Keratinocyte (primary cell): ENCODE measurements at regions not wholly inside any gene's neighbourhood (a gene's known extent, or its start where the extent isn't known, plus 50 kb on each side); places are given as distances from the start of the nearest gene placed in this dataset.
A peak's percentile ranks its signal among the peaks of the same experiment; 100 is the strongest.

Experiments
- DNase-seq: peaks from one replicate; pipeline ENCODE4 v3.0.0-alpha.2; 2011; ENCODE audit warnings: low read depth, missing footprints, low spot score
- FAIRE-seq: peaks from 2 replicates; lab custom pipeline; 2011; peaks lifted over from hg19 to GRCh38; lab: Jason Lieb, UNC
- H2AFZ ChIP-seq: 2 replicates; pipeline ENCODE4 v1.6.0; 2012; ENCODE audit warnings: low read length, control low read depth, inconsistent platforms; ENCODE audit not compliant: control insufficient read depth
- H3K27ac ChIP-seq: 2 replicates; pipeline ENCODE4 v1.5.1; 2011; ENCODE audit warnings: low read length; ENCODE audit not compliant: control insufficient read depth, insufficient read depth
- H3K27me3 ChIP-seq: 3 replicates; pipeline ENCODE4 v1.6.0; 2011; ENCODE audit warnings: low read length; ENCODE audit not compliant: control insufficient read depth, insufficient read depth; ENCODE audit errors: extremely low read depth
- H3K36me3 ChIP-seq, 2 experiments: 2 replicates in 1 of 2; 3 replicates in 1 of 2; pipeline ENCODE4 v1.5.1; 2011; ENCODE audit warnings: low read length in 2 of 2, mild to moderate bottlenecking in 1 of 2; ENCODE audit not compliant: control insufficient read depth in 2 of 2, insufficient read depth in 2 of 2; ENCODE audit errors: extremely low read depth in 1 of 2
- H3K4me1 ChIP-seq: 3 replicates; pipeline ENCODE4 v1.5.1; 2011; ENCODE audit warnings: low read length; ENCODE audit not compliant: control insufficient read depth, insufficient read depth; ENCODE audit errors: extremely low read depth
- H3K4me2 ChIP-seq: 3 replicates; pipeline ENCODE4 v1.6.0; 2011; ENCODE audit warnings: low read depth, low read length; ENCODE audit not compliant: control insufficient read depth, insufficient read depth; ENCODE audit errors: extremely low read depth
- H3K4me3 ChIP-seq, 3 experiments: fragments of 200-600 bp in 1 of 3; sonication (generic) in 1 of 3; 2 replicates in 2 of 3; 3 replicates in 1 of 3; pipeline ENCODE4 v1.5.1; 2011 to 2016; ENCODE audit warnings: low read length in 3 of 3, mild to moderate bottlenecking in 3 of 3, control low read depth in 2 of 3, inconsistent platforms in 1 of 3, low read depth in 1 of 3, mixed read lengths in 1 of 3, mixed run types in 1 of 3, moderate library complexity in 1 of 3; ENCODE audit not compliant: control insufficient read depth in 2 of 3, insufficient read depth in 2 of 3; ENCODE audit errors: extremely low read depth in 1 of 3
- H3K79me2 ChIP-seq: 2 replicates; pipeline ENCODE4 v1.6.0; 2012; ENCODE audit warnings: low read length; ENCODE audit not compliant: control insufficient read depth, insufficient read depth
- H3K9ac ChIP-seq: 3 replicates; pipeline ENCODE4 v1.6.0; 2011; ENCODE audit warnings: low read length; ENCODE audit not compliant: control insufficient read depth, insufficient read depth; ENCODE audit errors: extremely low read depth
- H3K9me1 ChIP-seq: 3 replicates; pipeline ENCODE4 v1.6.0; 2011; ENCODE audit warnings: low read length; ENCODE audit not compliant: control insufficient read depth, insufficient read depth; ENCODE audit errors: extremely low read depth
- H3K9me3 ChIP-seq: 2 replicates; pipeline ENCODE4 v1.5.1; 2012; ENCODE audit warnings: low read depth, low read length; ENCODE audit not compliant: control insufficient read depth
- H4K20me1 ChIP-seq: 3 replicates; pipeline ENCODE4 v1.6.0; 2011; ENCODE audit warnings: low read length; ENCODE audit not compliant: control insufficient read depth, insufficient read depth; ENCODE audit errors: extremely low read depth
- CTCF ChIP-seq, 3 experiments: IDR thresholded peaks in 1 of 3; conservative IDR thresholded peaks in 1 of 3; optimal IDR thresholded peaks in 1 of 3; 2 replicates in 2 of 3; 3 replicates in 1 of 3; pipeline versions ENCODE3 to v1.5.1; 2011; ENCODE audit warnings: low read length in 3 of 3, mild to moderate bottlenecking in 3 of 3, moderate library complexity in 2 of 3, control low read depth in 1 of 3, inconsistent platforms in 1 of 3; ENCODE audit not compliant: insufficient read depth in 2 of 3; ENCODE audit errors: extremely low read depth in 1 of 3
- EZH2 ChIP-seq: IDR thresholded peaks from one replicate; pipeline ENCODE4 v1.6.1; 2012; ENCODE audit warnings: inconsistent platforms, mild to moderate bottlenecking, low read length, moderate library complexity
- dilution Hi-C: fragments of 300-500 bp; cut with MboI; formaldehyde crosslinking; loops from one replicate; pipeline ENCODE4 v1.7.0; 2020; ENCODE audit warnings: low sequenced_read_pairs; ENCODE audit not compliant: extremely low pct_ligation_motif_present

DNA sequence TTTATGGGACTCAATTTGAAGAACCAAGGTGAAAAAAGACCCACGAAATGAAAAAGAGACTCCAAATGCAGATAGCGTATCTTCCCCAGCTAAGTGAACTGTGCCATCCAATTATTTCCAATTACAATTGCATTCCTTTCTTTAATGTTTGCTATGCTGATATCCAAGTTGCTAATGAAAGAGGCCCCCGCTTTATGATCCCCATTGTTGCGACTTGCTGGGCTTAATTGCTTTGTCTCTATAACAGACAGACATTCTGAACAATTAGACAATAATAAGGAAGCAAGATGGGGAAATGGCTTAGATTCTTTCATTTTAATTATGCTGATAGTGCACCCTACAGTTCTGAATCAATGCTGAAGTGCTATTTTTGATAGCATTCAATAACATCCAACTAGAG lies 354.3 kb downstream of the KIF4B start:
- no peak for DNase-seq
- Histone ChIP-seq H3K4me2 (no peak overlapping the region), H3K9ac (no peak overlapping the region), H2AFZ (no peak overlapping the region), H3K27me3 (no peaks in the 10 kb centered on the region), H3K36me3 (no peaks in the 10 kb centered on the region), H3K4me1 (peaks cover 4% of the 10 kb centered on the region), H3K9me3 (no peaks in the 10 kb centered on the region), H4K20me1 (no peaks in the 10 kb centered on the region), H3K27ac (no peak overlapping the region), H3K9me1 (no peaks in the 10 kb centered on the region), H3K79me2 (no peaks in the 10 kb centered on the region), H3K4me3 (no peak overlapping the region)
- no peak for TF ChIP-seq EZH2
- no peak for TF ChIP-seq CTCF (optimal IDR thresholded peaks at IDR 0.05 in 1 of 3, IDR thresholded peaks at IDR 0.05 in 1 of 3, conservative IDR thresholded peaks at IDR 0.05 in 1 of 3; ENCODE audit: extremely low read depth in 1 of 3, insufficient read depth in 2 of 3, low read length in 3 of 3)
- dilution Hi-C loops: no loop called here
- no peak for FAIRE-seq

GRCh38 chr5:155368490-155368889 lies 354.9 kb downstream of the KIF4B start:
- peak overlapping the region; percentile 59 for H2AFZ ChIP-seq
- H4K20me1 ChIP-seq: no peaks in the 10 kb centered on the region
- no peak overlapping the region for H3K9ac ChIP-seq
- H3K27me3 ChIP-seq: no peaks in the 10 kb centered on the region
- H3K36me3 ChIP-seq: no peaks in the 10 kb centered on the region
- H3K4me3 ChIP-seq: no peak overlapping the region
- TF ChIP-seq EZH2 (no peak), CTCF (optimal IDR thresholded peaks at IDR 0.05 in 1 of 3, IDR thresholded peaks at IDR 0.05 in 1 of 3, conservative IDR thresholded peaks at IDR 0.05 in 1 of 3; ENCODE audit: extremely low read depth in 1 of 3, insufficient read depth in 2 of 3, low read length in 3 of 3) (no peak)
- dilution Hi-C loops: no loop called here
- no peaks in the 10 kb centered on the region for H3K9me3 ChIP-seq
- H3K27ac ChIP-seq: no peak overlapping the region
- FAIRE-seq: peak; percentile 52
- H3K79me2 ChIP-seq: no peaks in the 10 kb centered on the region
- H3K4me1 ChIP-seq: peaks cover 4% of the 10 kb centered on the region
- H3K9me1 ChIP-seq: no peaks in the 10 kb centered on the region
- H3K4me2 ChIP-seq: no peak overlapping the region
- DNase-seq: peak; percentile 7
